Hepatic stellate cell (primary cell): ENCODE measurements at regions not wholly inside any gene's neighbourhood (a gene's known extent, or its start where the extent isn't known, plus 50 kb on each side); places are given as distances from the start of the nearest gene placed in this dataset.
"Not testable (repeated sequence)": the region's sequence is repeated elsewhere in the genome, so short reads cannot be mapped to it uniquely, and the experiment has no call there.

Experiments
- DNase-seq: peaks from one replicate; pipeline ENCODE4 v3.0.0; 2011; ENCODE audit warnings: low spot score

- DNase-seq: no peak
Measured at GRCh38 chr14:22491683-22492621, 97.1 kb downstream of the DAD1 start.

GRCh38 chr14:22491053-22491452, 98.0 kb downstream of the DAD1 start:
- not testable (repeated sequence) for DNase-seq

GRCh38 chr14:22489957-22490950, 98.8 kb downstream of the DAD1 start:
- DNase-seq: no peak

- no peak for DNase-seq
Measured at GRCh38 chr14:22489244-22489545, 99.8 kb downstream of the DAD1 start.

GRCh38 chr14:22488522-22489243, 100.3 kb downstream of the DAD1 start:
- no peak for DNase-seq

GRCh38 chr14:22487941-22488340, 101.1 kb downstream of the DAD1 start:
- no peak for DNase-seq

GRCh38 chr14:22487401-22487800, 101.6 kb downstream of the DAD1 start:
- no peak for DNase-seq

- no peak for DNase-seq
Measured at GRCh38 chr14:22486675-22487074, 102.3 kb downstream of the DAD1 start.

GRCh38 chr14:22485649-22486048, 103.4 kb downstream of the DAD1 start:
- no peak for DNase-seq

- peak; percentile 19 for DNase-seq
Measured at GRCh38 chr14:22485178-22485577, 103.8 kb downstream of the DAD1 start.

GRCh38 chr14:22484632-22485031, 104.4 kb downstream of the DAD1 start:
- DNase-seq: no peak

- DNase-seq: no peak
Measured at GRCh38 chr14:22483863-22484593, 105.0 kb downstream of the DAD1 start.

GRCh38 chr14:22482782-22483553, 106.1 kb downstream of the DAD1 start:
- DNase-seq: no peak

GRCh38 chr14:22482085-22482694, 106.8 kb downstream of the DAD1 start:
- no peak for DNase-seq

- DNase-seq: no peak
Measured at GRCh38 chr14:22481546-22481945, 107.5 kb downstream of the DAD1 start.

GRCh38 chr14:22479776-22480464, 109.1 kb downstream of the DAD1 start:
- no peak for DNase-seq

GRCh38 chr14:22479132-22479531, 109.9 kb downstream of the DAD1 start:
- DNase-seq: no peak

GRCh38 chr14:22478670-22479069, 110.4 kb downstream of the DAD1 start:
- no peak for DNase-seq

GRCh38 chr14:22478247-22478646, 110.8 kb downstream of the DAD1 start:
- DNase-seq: no peak
